ENCODE measurements at regions not wholly inside any gene's neighbourhood (a gene's known extent, or its start where the extent isn't known, plus 50 kb on each side); places are given as distances from the start of the nearest gene placed in this dataset.

- Histone ChIP-seq H3K79me2 (ENCODE audit: insufficient read depth, low read length) (no peaks in the 10 kb centered on the region), H3K4me3 (ENCODE audit: low read depth, low read length, poor library complexity, severe bottlenecking) (no peak overlapping the region), H3K9ac (ENCODE audit: low read length) (no peak overlapping the region), H3K4me1 (ENCODE audit: insufficient read depth, low read length, severe bottlenecking) (no peaks in the 10 kb centered on the region), H3K9me2 (ENCODE audit: low read depth, low read length) (no peaks in the 10 kb centered on the region), H3K4me2 (ENCODE audit: low read length) (no peak overlapping the region), H3K27ac (ENCODE audit: low read depth, low read length, poor library complexity, severe bottlenecking) (no peak overlapping the region), H3K36me3 (ENCODE audit: insufficient read depth, low read length) (no peaks in the 10 kb centered on the region), H3K9me3 (ENCODE audit: low read length) (no peaks in the 10 kb centered on the region), H4K20me1 (ENCODE audit: insufficient read depth, low read length) (no peaks in the 10 kb centered on the region), H3K27me3 (ENCODE audit: insufficient read depth, low read length) (no peaks in the 10 kb centered on the region), H3F3A (ENCODE audit: insufficient read depth, low read length) (no peaks in the 10 kb centered on the region), H2AFZ (ENCODE audit: low read length) (no peak overlapping the region)
- TF ChIP-seq EZH2 (IDR thresholded peaks at IDR 0.05; ENCODE audit: borderline replicate concordance, low read length) (no peak), CTCF (IDR thresholded peaks at IDR 0.05; ENCODE audit: low read length) (no peak)
These were observed 136.4 kb downstream of the INHBB start for GRCh38 chr2:120482334-120482733.

- Histone ChIP-seq H3K9me2 (ENCODE audit: low read depth, low read length) (no peaks in the 10 kb centered on the region), H3K36me3 (ENCODE audit: insufficient read depth, low read length) (no peaks in the 10 kb centered on the region), H2AFZ (ENCODE audit: low read length) (no peak overlapping the region), H3K79me2 (ENCODE audit: insufficient read depth, low read length) (no peaks in the 10 kb centered on the region), H3F3A (ENCODE audit: insufficient read depth, low read length) (no peaks in the 10 kb centered on the region), H3K4me2 (ENCODE audit: low read length) (no peak overlapping the region), H3K27ac (ENCODE audit: low read depth, low read length, poor library complexity, severe bottlenecking) (no peak overlapping the region), H3K27me3 (ENCODE audit: insufficient read depth, low read length) (no peaks in the 10 kb centered on the region), H3K4me1 (ENCODE audit: insufficient read depth, low read length, severe bottlenecking) (no peaks in the 10 kb centered on the region), H3K4me3 (ENCODE audit: low read depth, low read length, poor library complexity, severe bottlenecking) (no peak overlapping the region), H3K9me3 (ENCODE audit: low read length) (no peaks in the 10 kb centered on the region), H4K20me1 (ENCODE audit: insufficient read depth, low read length) (no peaks in the 10 kb centered on the region), H3K9ac (ENCODE audit: low read length) (no peak overlapping the region)
- no peak for TF ChIP-seq CTCF (IDR thresholded peaks at IDR 0.05; ENCODE audit: low read length)
- no peak for TF ChIP-seq EZH2 (IDR thresholded peaks at IDR 0.05; ENCODE audit: borderline replicate concordance, low read length)
These were observed 137.4 kb downstream of the INHBB start for GRCh38 chr2:120483355-120483754.

GRCh38 chr2:120485096-120485495, 139.2 kb downstream of the INHBB start:
- H3K36me3 ChIP-seq (ENCODE audit: insufficient read depth, low read length), result no peaks in the 10 kb centered on the region
- no peak overlapping the region for H3K9ac ChIP-seq (ENCODE audit: low read length)
- no peak overlapping the region for H3K27ac ChIP-seq (ENCODE audit: low read depth, low read length, poor library complexity, severe bottlenecking)
- H3K9me2 ChIP-seq (ENCODE audit: low read depth, low read length), result no peaks in the 10 kb centered on the region
- no peaks in the 10 kb centered on the region for H3K27me3 ChIP-seq (ENCODE audit: insufficient read depth, low read length)
- H3K4me2 ChIP-seq (ENCODE audit: low read length), result no peak overlapping the region
- H4K20me1 ChIP-seq (ENCODE audit: insufficient read depth, low read length), result no peaks in the 10 kb centered on the region
- no peaks in the 10 kb centered on the region for H3K79me2 ChIP-seq (ENCODE audit: insufficient read depth, low read length)
- H3K4me3 ChIP-seq (ENCODE audit: low read depth, low read length, poor library complexity, severe bottlenecking), result no peak overlapping the region
- no peak for TF ChIP-seq CTCF (IDR thresholded peaks at IDR 0.05; ENCODE audit: low read length)
- no peaks in the 10 kb centered on the region for H3K9me3 ChIP-seq (ENCODE audit: low read length)
- no peak overlapping the region for H2AFZ ChIP-seq (ENCODE audit: low read length)
- H3K4me1 ChIP-seq (ENCODE audit: insufficient read depth, low read length, severe bottlenecking), result no peaks in the 10 kb centered on the region
- H3F3A ChIP-seq (ENCODE audit: insufficient read depth, low read length), result no peaks in the 10 kb centered on the region

Data from OCI-LY1 (cell line).